HFF-Myc (cell line): ENCODE measurements at regions not wholly inside any gene's neighbourhood (a gene's known extent, or its start where the extent isn't known, plus 50 kb on each side); places are given as distances from the start of the nearest gene placed in this dataset.

Experiments
- DNase-seq: peaks from one replicate; pipeline ENCODE4 v3.0.0-alpha.2; 2011; ENCODE audit warnings: low read depth; ENCODE audit errors: extremely low read depth
- H3K4me3 ChIP-seq: replicated peaks from 2 replicates; pipeline ENCODE4 v1.5.1; 2011; ENCODE audit warnings: low read depth, mild to moderate bottlenecking, control low read depth, low read length
- CTCF ChIP-seq: IDR thresholded peaks from 2 replicates; pipeline ENCODE4 v1.5.1; 2012; ENCODE audit warnings: mild to moderate bottlenecking, low read depth, low read length, control low read depth; ENCODE audit errors: missing control alignments

- no peak for DNase-seq
- H3K4me3 ChIP-seq, result no peak overlapping the region
- TF ChIP-seq CTCF, result no peak
Measured at GRCh38 chr14:53328841-53329240, 175.7 kb upstream of the DDHD1 start.

GRCh38 chr14:53327716-53328115, 174.6 kb upstream of the DDHD1 start:
- H3K4me3 ChIP-seq, result no peak overlapping the region
- no peak for DNase-seq
- no peak for TF ChIP-seq CTCF

GRCh38 chr14:53325176-53325806, 172.2 kb upstream of the DDHD1 start:
- DNase-seq, result no peak
- peak; percentile 53 for TF ChIP-seq CTCF
- H3K4me3 ChIP-seq, result no peak overlapping the region

- no peak overlapping the region for H3K4me3 ChIP-seq
- TF ChIP-seq CTCF, result no peak
- DNase-seq, result no peak
Measured at GRCh38 chr14:53316504-53316903, 163.4 kb upstream of the DDHD1 start.

- no peak for TF ChIP-seq CTCF
- no peak overlapping the region for H3K4me3 ChIP-seq
- no peak for DNase-seq
Measured at GRCh38 chr14:53310412-53310811, 157.3 kb upstream of the DDHD1 start.

- H3K4me3 ChIP-seq, result peak overlapping the region; percentile 41
- DNase-seq, result no peak
Measured at GRCh38 chr14:53306911-53307310, 153.8 kb upstream of the DDHD1 start.

More at GRCh38 chr14:53306911-53307310, 153.8 kb upstream of the DDHD1 start:
- TF ChIP-seq CTCF, result no peak
